Gastrocnemius medialis (tissue), 4 donors: ENCODE measurements at regions not wholly inside any gene's neighbourhood (a gene's known extent, or its start where the extent isn't known, plus 50 kb on each side); places are given as distances from the start of the nearest gene placed in this dataset.

Experiments
- ATAC-seq, 2 donors: fragments of 150-250 bp; one replicate each; pipeline ENCODE4 v1.9.1; 2016
- DNase-seq, 2 donors: peaks; one replicate each; pipeline ENCODE4 v3.0.0-alpha.2; 2019
- H3K27ac ChIP-seq, 4 donors: fragments of 200-600 bp; sonication (generic); 1 replicate in 1 of 4; 2 replicates in 3 of 4; pipeline ENCODE4 v1.5.1; 2016 to 2018; ENCODE audit warnings: mild to moderate bottlenecking in 2 of 4, moderate library complexity in 1 of 4
- H3K27me3 ChIP-seq, 3 donors: fragments of 200-600 bp; sonication (generic) in 2 of 3; 1 replicate in 1 of 3; 2 replicates in 2 of 3; pipeline versions ENCODE4 v1.5.1 to v1.6.0; 2016 to 2019; ENCODE audit warnings: mild to moderate bottlenecking in 1 of 3, moderate library complexity in 1 of 3
- H3K36me3 ChIP-seq, 2 donors: fragments of 200-600 bp; sonication (generic) in 1 of 2; one replicate each; pipeline ENCODE4 v1.5.1; 2017 to 2018
- H3K4me1 ChIP-seq, 2 donors: fragments of 200-600 bp; sonication (generic) in 1 of 2; one replicate each; pipeline ENCODE4 v1.5.1; 2016 to 2017; ENCODE audit warnings: mild to moderate bottlenecking in 2 of 2
- H3K4me3 ChIP-seq, 4 donors: fragments of 200-600 bp; sonication (generic) in 3 of 4; 1 replicate in 1 of 4; 2 replicates in 3 of 4; pipeline ENCODE4 v1.5.1; 2016 to 2019; ENCODE audit warnings: mild to moderate bottlenecking in 2 of 4
- H3K9me3 ChIP-seq, 3 donors: fragments of 200-600 bp; sonication (generic) in 2 of 3; 1 replicate in 1 of 3; 2 replicates in 2 of 3; pipeline ENCODE4 v1.5.1; 2016 to 2019
- CTCF ChIP-seq, 5 experiments: fragments of 450-650 bp in 3 of 5; fragments of 200-600 bp in 2 of 5; sonication (generic) in 2 of 5; IDR thresholded peaks in 4 of 5; conservative IDR thresholded peaks in 1 of 5; 1 replicate in 4 of 5; 2 replicates in 1 of 5; pipeline ENCODE4 v1.5.1; 2016 to 2019; ENCODE audit warnings: antibody characterized with exemption in 5 of 5, mild to moderate bottlenecking in 3 of 5, moderate library complexity in 3 of 5
- POLR2A ChIP-seq, 2 donors: fragments of 450-650 bp; IDR thresholded peaks; one replicate each; pipeline ENCODE4 v1.6.1; 2017; ENCODE audit warnings: antibody characterized with exemption in 2 of 2, mild to moderate bottlenecking in 2 of 2, moderate library complexity in 2 of 2
- in situ Hi-C, 4 donors: fragments of 200-750 bp; cut with MboI; loops; one replicate each; pipeline versions ENCODE4 v1.15.0 to v1.8.0; 2017; ENCODE audit warnings: low sequenced_read_pairs in 4 of 4
- intact Hi-C: fragments of 100-400 bp; cut with DNase I; formaldehyde crosslinking; loops from one replicate; pipeline ENCODE4 v1.15.1; 2023; ENCODE audit warnings: low total_unique reads

GRCh38 chr1:13990939-13991338, 291.0 kb downstream of the PRDM2 start:
- ATAC-seq (no peak), DNase-seq (no peak)
- in situ Hi-C loops (no loop called here), intact Hi-C loops (no loop called here)
- Histone ChIP-seq H3K4me3 (no peak overlapping the region), H3K27me3 (peaks cover 0 to 2% (median 0%) of the 10 kb centered on the region in 3 donors), H3K36me3 (no peaks in the 10 kb centered on the region), H3K9me3 (no peaks in the 10 kb centered on the region), H3K4me1 (no peaks in the 10 kb centered on the region), H3K27ac (no peak overlapping the region)
- no peak for TF ChIP-seq POLR2A (IDR thresholded peaks at IDR 0.05)

GRCh38 chr1:13992489-13993285, 292.7 kb downstream of the PRDM2 start:
- no peak for ATAC-seq
- in situ Hi-C loops: no loop called here
- H3K4me3 ChIP-seq: no peak overlapping the region

GRCh38 chr1:13994386-13994785, 294.4 kb downstream of the PRDM2 start:
- in situ Hi-C loops (no loop called here), intact Hi-C loops (no loop called here)
- Histone ChIP-seq H3K4me3 (no peak overlapping the region), H3K4me1 (no peaks in the 10 kb centered on the region), H3K9me3 (no peaks in the 10 kb centered on the region), H3K27me3 (no peaks in the 10 kb centered on the region), H3K27ac (no peak overlapping the region), H3K36me3 (no peaks in the 10 kb centered on the region)
- DNase-seq: no peak
- TF ChIP-seq CTCF (IDR thresholded peaks at IDR 0.05 in 4 of 5, conservative IDR thresholded peaks at IDR 0.05 in 1 of 5): no peak
- TF ChIP-seq POLR2A (IDR thresholded peaks at IDR 0.05): no peak
- no peak for ATAC-seq

More at GRCh38 chr1:13992489-13993285, 292.7 kb downstream of the PRDM2 start:
- H3K27ac ChIP-seq: no peak overlapping the region
- no peaks in the 10 kb centered on the region for H3K36me3 ChIP-seq
- no peak for DNase-seq
- TF ChIP-seq CTCF (IDR thresholded peaks at IDR 0.05 in 4 of 5, conservative IDR thresholded peaks at IDR 0.05 in 1 of 5) (no peak), POLR2A (IDR thresholded peaks at IDR 0.05) (no peak)
- H3K9me3 ChIP-seq: no peaks in the 10 kb centered on the region
- no peaks in the 10 kb centered on the region for H3K4me1 ChIP-seq
- intact Hi-C loops: no loop called here
- peaks cover 0 to 1% (median 0%) of the 10 kb centered on the region in 3 donors for H3K27me3 ChIP-seq

- no peak overlapping the region for H3K27ac ChIP-seq
- no peak overlapping the region for H3K4me3 ChIP-seq
- peaks cover 0 to 4% (median 0%) of the 10 kb centered on the region in 3 donors for H3K9me3 ChIP-seq
- in situ Hi-C loops: no loop called here
- DNase-seq: no peak
- no peaks in the 10 kb centered on the region for H3K4me1 ChIP-seq
- ATAC-seq: no peak
- H3K36me3 ChIP-seq: no peaks in the 10 kb centered on the region
- intact Hi-C loops: no loop called here
- no peaks in the 10 kb centered on the region for H3K27me3 ChIP-seq
- TF ChIP-seq POLR2A (IDR thresholded peaks at IDR 0.05) (no peak), CTCF (IDR thresholded peaks at IDR 0.05 in 4 of 5, conservative IDR thresholded peaks at IDR 0.05 in 1 of 5) (no peak)
These were observed 296.3 kb downstream of the PRDM2 start for GRCh38 chr1:13996334-13996733.

- H3K9me3 ChIP-seq: peaks cover 0 to 5% (median 0%) of the 10 kb centered on the region in 3 donors
- no peak for TF ChIP-seq CTCF (IDR thresholded peaks at IDR 0.05 in 4 of 5, conservative IDR thresholded peaks at IDR 0.05 in 1 of 5)
- TF ChIP-seq POLR2A (IDR thresholded peaks at IDR 0.05): no peak
- in situ Hi-C loops: no loop called here
These were observed 303.6 kb downstream of the PRDM2 start for GRCh38 chr1:14003552-14003951.

More at GRCh38 chr1:14003552-14003951, 303.6 kb downstream of the PRDM2 start:
- DNase-seq (no peak), ATAC-seq (no peak)
- intact Hi-C loops: no loop called here
- no peak overlapping the region for H3K4me3 ChIP-seq
- no peaks in the 10 kb centered on the region for H3K36me3 ChIP-seq
- H3K27me3 ChIP-seq: no peaks in the 10 kb centered on the region
- no peak overlapping the region for H3K27ac ChIP-seq
- H3K4me1 ChIP-seq: no peaks in the 10 kb centered on the region
